ENCODE measurements at regions not wholly inside any gene's neighbourhood (a gene's known extent, or its start where the extent isn't known, plus 50 kb on each side); places are given as distances from the start of the nearest gene placed in this dataset.

- no peak for DNase-seq
These were observed 232.0 kb downstream of the IRX1 start for GRCh38 chr5:3827624-3828023.

DNA sequence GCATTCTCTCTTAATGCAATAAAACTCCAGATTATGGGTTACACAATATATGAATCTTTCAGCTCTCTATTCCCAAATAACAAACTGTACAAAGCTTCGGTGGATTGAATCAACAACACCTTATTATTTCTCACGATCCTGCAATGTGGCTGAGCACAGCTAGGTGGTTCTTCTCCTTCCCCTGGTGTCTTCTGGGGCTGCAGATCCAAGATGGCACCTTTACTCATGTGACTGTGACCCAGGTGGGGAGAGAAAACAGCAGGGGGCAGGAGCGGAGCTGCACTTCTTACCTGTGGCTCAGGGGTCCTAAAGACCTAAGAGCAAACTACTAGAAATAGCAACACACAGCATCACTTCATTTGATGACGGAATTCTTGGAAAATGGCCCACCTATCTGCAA, 233.1 kb downstream of the IRX1 start:
- DNase-seq = no peak

GRCh38 chr5:3833566-3833965, 237.9 kb downstream of the IRX1 start:
- DNase-seq = no peak

DNA sequence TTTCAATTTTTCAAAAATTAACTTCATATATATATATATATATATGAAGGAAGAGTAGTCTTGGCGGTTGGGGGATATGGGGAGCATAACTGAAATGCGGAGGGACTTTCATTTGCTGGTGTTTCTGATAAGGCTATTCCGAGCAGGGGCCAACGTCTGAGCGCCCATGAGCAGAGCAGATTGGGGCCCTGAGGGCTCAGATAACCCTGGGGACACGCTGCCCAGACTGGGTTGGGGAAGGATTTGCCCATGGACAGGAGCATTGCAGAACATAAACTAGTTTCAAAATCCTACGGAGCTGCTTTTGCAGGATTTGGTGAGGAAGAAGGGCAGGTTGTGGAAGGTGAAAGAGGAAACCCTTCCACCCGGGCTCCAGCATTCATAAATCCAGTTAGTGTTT, 240.2 kb downstream of the IRX1 start:
- DNase-seq = no peak

GRCh38 chr5:3836528-3836927, 240.9 kb downstream of the IRX1 start:
- no peak for DNase-seq

DNA sequence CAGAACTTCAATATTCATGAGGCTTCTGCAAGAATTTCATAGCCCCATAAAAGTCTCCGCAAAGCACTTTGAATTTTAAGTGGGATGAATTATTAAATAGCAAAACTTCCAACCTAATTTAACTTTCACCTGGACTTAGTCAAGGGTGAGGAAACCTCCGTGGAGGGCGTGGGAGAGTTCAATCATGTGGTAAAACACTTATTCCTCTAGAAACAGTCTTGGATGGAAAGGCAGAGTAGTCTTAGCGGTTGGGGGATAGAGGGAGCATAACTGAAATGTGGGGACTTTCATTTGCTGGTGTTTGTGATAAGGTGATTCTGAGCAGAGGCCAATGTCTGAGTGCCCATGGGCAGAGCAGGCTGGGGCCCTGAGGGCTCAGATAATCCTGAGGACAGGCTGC, 241.9 kb downstream of the IRX1 start:
- no peak for DNase-seq

- no peak for DNase-seq
These were observed 243.5 kb downstream of the IRX1 start for GRCh38 chr5:3839151-3839550.

GRCh38 chr5:3842591-3842990, 247.0 kb downstream of the IRX1 start:
- DNase-seq = no peak

DNA sequence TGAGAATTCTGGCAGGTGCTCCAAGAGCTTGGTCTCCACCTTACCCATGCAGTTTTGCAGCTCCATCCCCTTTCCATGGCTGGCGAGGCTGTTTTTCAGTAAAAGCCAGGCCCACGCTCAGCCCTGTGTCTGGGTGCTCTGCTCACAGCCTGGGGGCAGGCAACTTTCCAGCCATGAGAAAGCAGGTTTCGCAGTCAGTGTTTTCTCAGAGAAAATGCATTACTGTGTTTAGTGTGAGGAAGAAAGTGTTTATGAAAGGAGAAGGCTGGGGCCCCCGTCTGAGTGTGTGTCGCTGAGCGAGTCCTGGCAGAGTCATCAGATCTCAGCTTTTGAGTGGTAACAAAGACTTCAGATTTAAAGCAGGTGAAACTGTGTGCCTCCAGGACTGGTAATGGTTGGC, 248.1 kb downstream of the IRX1 start:
- DNase-seq = no peak

DNA sequence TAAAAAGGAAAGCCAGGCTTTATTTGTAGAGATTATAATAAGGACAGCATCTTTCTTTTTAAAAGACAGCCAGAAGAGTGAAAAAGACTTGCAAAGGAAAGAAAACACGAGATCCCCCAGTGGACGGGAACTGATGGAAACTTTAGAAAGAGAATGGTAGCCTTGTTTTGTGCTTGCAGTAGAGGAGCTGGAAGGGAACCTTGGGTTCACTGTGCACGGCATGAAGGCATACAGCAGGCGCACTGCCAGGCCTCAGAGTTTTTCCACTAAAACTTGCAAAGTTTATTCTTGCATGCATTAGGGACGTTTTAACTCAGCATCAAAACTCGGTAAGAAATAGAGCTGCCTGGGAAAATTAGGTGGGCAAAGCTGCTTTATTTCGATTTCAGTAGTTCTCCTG, 248.6 kb downstream of the IRX1 start:
- no peak for DNase-seq

GRCh38 chr5:3845230-3845629, 249.6 kb downstream of the IRX1 start:
- no peak for DNase-seq

DNA sequence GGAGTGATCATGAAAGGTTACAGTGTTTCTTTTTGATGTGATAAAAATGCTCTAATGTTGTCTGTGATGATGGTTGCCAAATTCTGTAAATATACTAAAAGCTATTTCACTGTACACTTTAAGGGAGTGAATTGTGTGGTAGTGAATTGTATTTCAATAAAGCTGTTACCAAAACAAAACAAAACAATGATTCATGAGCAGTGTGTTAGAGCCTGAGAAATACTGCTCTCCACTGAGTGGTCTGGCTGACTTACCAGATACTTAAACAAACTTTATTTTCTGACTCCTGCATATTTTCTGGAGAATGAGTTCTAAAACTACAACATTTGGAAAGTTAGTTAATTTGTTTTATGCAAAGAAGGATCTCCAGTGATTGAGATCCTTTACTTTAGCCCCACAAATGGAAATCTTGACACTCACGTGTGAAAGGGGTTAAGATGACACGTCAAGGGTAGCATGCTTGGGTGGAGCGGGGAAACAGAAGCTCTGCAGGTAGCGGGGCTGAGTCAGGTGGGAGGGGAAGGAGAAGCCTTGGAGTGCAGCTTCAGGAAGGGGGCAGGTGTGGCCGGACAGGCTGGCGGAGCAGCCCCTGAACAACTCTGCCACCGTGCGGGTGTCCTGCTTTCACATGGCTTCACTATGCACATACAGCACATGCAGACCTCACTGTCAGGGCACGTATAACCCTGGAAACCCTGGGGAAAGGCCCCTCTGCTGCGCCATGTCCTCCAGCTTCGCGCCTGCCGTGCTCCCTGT, 256.7 kb downstream of the IRX1 start:
- DNase-seq = no peak

DNA sequence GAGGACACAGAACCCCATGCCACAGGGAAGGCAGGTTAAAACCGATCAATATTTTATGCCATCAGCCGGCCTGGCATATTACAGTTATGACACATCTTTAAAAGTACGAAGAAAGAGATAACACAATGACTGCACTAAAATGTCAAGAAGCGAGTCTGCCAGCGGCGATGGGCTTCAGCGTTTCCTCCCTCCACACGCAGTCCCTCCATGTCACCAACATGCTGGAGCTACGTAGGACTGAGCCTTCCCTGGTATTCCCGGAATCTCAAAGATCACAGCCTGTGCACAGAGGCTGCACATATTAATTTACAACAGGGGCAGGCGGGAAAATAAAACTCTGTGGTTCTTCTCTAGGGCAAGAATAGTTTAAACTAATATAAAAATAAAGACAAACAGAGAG, 257.7 kb downstream of the IRX1 start:
- no peak for DNase-seq

DNA sequence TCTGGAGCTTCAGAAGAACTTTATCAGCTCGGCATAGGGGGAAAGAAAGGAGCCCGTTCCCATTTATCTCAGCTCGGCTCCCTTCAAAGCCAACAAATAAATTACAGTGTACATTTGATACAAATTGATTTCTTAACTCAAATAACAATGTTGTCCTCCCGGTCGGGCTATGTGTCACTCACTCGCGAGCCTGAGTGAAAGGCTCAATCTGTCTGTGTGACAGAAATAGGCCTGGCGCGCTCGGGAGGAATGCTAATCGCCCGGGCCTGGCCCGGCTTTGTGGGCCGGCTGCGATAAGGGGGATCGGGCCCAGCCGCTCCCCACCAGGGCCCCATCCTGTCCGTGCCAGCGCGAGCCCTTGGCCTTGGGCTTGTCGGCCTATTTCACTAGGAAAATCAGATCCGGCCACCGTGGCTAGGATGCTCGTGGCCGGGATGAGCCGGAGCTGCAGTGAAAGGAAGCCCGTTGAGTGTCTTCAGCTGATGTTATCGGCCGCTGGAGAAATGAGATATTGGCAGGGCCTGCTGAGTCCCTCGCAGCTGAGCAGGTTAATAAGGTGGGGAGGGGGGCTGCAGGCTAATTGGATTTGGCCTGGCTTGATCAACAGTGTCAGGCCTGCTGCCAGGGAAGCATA, 258.7 kb downstream of the IRX1 start:
- no peak for DNase-seq

GRCh38 chr5:3856036-3856435, 260.4 kb downstream of the IRX1 start:
- no peak for DNase-seq

GRCh38 chr5:3858524-3858923, 262.9 kb downstream of the IRX1 start:
- DNase-seq = no peak

DNA sequence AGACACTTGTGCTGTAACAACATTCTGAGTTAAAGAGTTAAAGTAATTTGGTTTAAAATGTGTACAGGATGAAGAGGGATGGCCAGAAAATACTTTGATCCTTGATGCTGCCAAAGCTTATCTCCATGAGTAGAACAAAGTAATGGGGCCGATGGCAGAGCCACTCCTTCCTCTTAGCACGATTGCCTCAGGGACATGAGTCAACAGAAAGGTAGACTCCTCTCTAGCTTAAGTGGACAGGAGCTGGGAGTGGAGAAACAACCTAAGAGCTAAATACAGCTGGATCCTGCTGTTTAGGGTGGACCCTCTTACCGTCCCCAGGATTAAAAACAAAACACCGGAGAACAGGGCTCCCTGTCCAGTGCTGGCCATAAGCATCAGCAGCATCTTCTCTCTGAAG, 267.3 kb downstream of the IRX1 start:
- no peak for DNase-seq

DNA sequence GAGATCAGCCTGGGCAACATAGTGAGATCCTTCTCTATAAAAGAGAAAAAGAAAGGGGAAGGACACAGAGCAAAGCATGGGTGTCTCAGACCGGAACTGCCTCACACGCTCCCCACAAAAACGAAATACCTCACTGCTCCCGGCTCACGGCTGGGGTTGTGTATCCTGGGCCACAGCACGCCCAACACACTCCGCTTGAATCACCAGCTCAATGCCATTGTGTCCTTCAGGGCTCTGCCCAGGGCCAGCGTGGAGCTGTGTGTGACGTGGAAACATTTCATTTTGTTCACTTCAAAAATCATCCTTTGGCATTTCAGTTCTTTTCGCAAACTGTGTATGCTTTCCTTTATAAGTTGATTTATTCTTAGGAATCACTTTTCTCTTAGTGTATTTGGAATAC, 279.5 kb downstream of the IRX1 start:
- no peak for DNase-seq

GRCh38 chr5:3878267-3878666, 282.6 kb downstream of the IRX1 start:
- no peak for DNase-seq

- DNase-seq = no peak
These were observed 287.4 kb downstream of the IRX1 start for GRCh38 chr5:3883040-3883439.

DNA sequence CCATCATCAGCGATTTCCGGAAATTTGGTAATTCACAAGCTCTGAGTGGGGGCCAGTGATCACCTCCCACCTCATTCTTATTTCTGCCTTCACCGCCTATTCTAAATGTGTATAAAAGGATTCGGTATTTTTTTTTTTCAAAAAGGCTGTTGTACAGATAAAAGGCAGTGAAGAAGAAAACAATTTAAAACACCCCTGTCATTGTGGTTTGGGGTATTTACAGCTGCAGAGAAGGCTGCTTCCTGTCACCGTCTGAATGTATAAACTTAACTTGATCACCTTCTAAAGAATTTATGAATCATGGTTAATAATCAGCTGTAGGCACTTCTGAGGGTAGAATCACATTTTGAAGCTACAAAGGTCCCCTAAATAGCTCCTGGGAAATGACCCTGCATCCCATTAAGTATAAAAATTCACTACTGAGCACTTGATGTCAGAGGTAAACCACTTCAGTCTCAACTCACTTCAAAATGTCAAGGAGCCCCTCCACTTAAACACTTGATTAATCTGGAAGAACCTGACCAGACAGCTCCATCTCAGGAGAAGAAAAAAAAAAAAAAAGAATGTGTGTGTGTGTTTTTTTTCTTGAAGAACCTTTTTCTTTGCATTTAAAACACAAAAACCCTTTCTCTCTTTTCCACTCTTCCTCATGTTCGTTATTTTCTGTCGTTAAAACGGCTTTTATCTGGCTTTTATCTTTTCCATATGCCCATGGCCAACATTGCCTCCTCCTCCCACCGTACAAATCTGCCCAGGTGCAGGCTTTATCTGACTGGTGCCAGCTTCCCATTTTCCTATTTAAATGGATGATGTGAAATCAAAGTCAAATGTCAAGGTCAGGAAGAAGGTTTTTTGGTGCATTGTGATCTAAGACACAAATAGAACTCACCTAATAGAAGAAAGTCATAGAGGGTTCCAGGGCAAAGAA, 291.2 kb downstream of the IRX1 start:
- DNase-seq = no peak

DNA sequence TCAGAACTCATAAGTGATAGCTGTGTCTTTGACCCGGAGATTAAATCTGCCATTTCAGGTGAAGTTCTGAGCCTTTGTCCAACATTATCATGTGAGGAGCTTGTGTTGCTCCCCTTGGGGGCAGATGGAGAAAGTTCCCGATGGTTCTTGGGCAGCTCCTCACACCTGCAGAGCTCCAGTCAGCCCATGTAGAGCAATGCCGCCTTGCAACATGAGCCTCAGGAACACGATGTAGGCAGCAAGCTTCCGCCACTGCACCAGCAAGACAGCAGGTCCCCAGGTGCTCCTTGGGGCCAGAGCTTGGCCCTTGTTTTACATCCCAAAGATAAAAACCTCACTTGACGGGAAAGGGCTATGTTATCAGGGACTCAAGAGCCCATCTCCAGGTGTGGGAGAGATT, 292.7 kb downstream of the IRX1 start:
- DNase-seq = no peak

DNA sequence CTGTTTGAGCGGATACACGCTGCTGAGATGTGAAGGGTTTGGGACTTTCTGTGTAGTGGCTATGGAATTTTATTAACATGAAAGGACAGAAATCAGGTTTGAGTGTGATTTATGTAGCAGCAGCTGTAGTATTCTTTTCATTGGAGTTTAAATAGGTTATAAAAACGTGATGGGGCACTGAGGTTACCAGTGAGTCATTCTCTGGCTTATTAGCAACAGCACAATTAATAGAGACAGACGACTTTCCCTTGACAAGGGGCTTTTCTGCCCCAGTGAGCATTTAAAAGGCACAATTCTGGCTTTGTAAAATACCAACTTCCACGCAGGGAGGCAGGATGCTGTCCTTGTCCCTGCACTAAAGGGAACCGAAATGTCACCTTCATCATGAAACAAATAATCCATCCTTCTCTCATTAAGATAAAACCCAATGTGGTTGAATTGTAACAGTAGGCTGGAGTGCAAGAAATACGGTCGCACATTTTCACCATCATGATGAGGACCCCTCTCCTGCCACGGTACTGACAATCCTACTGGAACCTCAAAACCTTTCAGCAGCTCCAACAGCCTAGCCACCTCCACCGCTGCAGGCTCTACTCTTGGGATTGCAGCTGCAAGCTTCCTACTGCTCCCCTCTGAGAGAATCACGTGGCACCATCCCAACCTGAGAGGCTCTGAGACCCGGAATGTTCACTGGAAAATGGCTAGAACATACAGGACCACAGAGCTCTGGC, 293.9 kb downstream of the IRX1 start:
- DNase-seq = no peak
